ENCODE measurements at regions not wholly inside any gene's neighbourhood (a gene's known extent, or its start where the extent isn't known, plus 50 kb on each side); places are given as distances from the start of the nearest gene placed in this dataset.

- Mint-ChIP-seq H3K4me1 (peaks cover 12% of the 10 kb centered on the region), H3K27me3 (ENCODE audit: low read depth) (no peaks in the 10 kb centered on the region), H3K36me3 (no peaks in the 10 kb centered on the region), H3K27ac (no peak overlapping the region), H3K9me3 (no peaks in the 10 kb centered on the region), H3K4me3 (no peak overlapping the region)
- POLR2A ChIA-PET, result no interaction called here
- CTCF ChIA-PET, result interaction anchor here (2.6 kb wide), 1 partner anchor 26 kb away, joined by 14 read pairs; no protein-coding TSS in a partner anchor
- TF ChIP-seq ZNF423 (CRISPR knock-in tag; IDR thresholded peaks at IDR 0.05) (no peak), NFE2L1 (CRISPR knock-in tag; IDR thresholded peaks at IDR 0.05) (no peak), SP1 (CRISPR knock-in tag; conservative IDR thresholded peaks at IDR 0.05) (no peak), SMAD3 (CRISPR knock-in tag; IDR thresholded peaks at IDR 0.05; ENCODE audit: borderline replicate concordance) (no peak), IRF1 (CRISPR knock-in tag; IDR thresholded peaks at IDR 0.05) (no peak), USF2 (CRISPR knock-in tag; IDR thresholded peaks at IDR 0.05) (no peak), FOXK1 (CRISPR knock-in tag; IDR thresholded peaks at IDR 0.05) (no peak), MXD4 (CRISPR knock-in tag; IDR thresholded peaks at IDR 0.05; ENCODE audit: borderline replicate concordance) (no peak), ZNF317 (CRISPR knock-in tag; IDR thresholded peaks at IDR 0.05; ENCODE audit: borderline replicate concordance, low read depth) (no peak), ZNF512 (CRISPR knock-in tag; IDR thresholded peaks at IDR 0.05; ENCODE audit: borderline replicate concordance) (no peak), GRHL2 (CRISPR knock-in tag; IDR thresholded peaks at IDR 0.05; ENCODE audit: insufficient replicate concordance, severe bottlenecking) (no peak), ELF4 (CRISPR knock-in tag; IDR thresholded peaks at IDR 0.05; ENCODE audit: low read depth) (no peak), FOXP1 (CRISPR knock-in tag; IDR thresholded peaks at IDR 0.05; ENCODE audit: borderline replicate concordance) (no peak), RORB (CRISPR knock-in tag; IDR thresholded peaks at IDR 0.05) (no peak), ZNF138 (CRISPR knock-in tag; conservative IDR thresholded peaks at IDR 0.05) (no peak), ZNF232 (CRISPR knock-in tag; IDR thresholded peaks at IDR 0.05) (no peak), JAZF1 (CRISPR knock-in tag; IDR thresholded peaks at IDR 0.05) (no peak), ZNF416 (CRISPR knock-in tag; IDR thresholded peaks at IDR 0.05) (no peak)
- TF ChIP-seq, protein P1, sequence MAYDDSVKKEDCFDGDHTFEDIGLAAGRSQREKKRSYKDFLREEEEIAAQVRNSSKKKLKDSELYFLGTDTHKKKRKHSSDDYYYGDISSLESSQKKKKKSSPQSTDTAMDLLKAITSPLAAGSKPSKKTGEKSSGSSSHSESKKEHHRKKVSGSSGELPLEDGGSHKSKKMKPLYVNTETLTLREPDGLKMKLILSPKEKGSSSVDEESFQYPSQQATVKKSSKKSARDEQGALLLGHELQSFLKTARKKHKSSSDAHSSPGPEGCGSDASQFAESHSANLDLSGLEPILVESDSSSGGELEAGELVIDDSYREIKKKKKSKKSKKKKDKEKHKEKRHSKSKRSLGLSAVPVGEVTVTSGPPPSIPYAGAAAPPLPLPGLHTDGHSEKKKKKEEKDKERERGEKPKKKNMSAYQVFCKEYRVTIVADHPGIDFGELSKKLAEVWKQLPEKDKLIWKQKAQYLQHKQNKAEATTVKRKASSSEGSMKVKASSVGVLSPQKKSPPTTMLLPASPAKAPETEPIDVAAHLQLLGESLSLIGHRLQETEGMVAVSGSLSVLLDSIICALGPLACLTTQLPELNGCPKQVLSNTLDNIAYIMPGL (CRISPR knock-in tag; IDR thresholded peaks at IDR 0.05), result no peak
- TF ChIP-seq, protein P2, sequence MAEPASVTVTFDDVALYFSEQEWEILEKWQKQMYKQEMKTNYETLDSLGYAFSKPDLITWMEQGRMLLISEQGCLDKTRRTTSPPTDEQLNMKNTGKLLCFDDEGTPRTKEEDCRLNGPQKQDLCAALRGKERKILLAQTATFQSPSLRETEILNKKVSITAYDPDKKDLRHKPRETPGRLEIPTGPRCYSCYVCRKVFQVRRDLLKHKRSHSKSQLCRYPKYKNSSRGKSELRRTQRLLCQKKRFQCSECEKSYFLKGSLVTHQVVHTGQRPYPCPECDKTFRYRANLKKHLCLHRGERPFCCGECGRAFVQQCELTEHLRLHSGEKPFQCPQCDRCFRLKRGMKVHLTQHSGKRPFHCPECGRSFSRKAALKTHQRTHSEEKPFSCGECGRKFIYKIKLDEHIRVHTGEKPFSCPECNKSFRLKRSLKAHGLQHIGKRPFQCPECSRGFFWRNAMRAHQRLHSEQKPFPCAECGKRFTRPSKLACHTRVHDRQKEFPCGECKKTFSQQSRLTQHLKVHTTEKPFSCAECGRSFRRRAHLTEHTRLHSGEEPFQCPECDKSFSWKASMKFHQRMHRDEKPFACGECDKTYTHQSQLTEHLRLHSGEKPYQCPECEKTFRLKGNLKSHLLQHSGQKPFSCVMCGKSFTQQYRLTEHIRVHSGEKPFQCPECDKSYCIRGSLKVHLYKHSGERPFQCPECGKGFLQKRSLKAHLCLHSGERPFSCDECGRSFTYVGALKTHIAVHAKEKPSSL (CRISPR knock-in tag; conservative IDR thresholded peaks at IDR 0.05), result no peak
- ATAC-seq (no peak), DNase-seq (ENCODE audit: low spot score) (no peak)
Observed at GRCh38 chr2:175277772-175278171, 96.3 kb upstream of the ATP5MC3 start.

GRCh38 chr2:175275539-175275938 lies 94.0 kb upstream of the ATP5MC3 start:
- DNase-seq (ENCODE audit: low spot score), result no peak
- TF ChIP-seq, protein P3, sequence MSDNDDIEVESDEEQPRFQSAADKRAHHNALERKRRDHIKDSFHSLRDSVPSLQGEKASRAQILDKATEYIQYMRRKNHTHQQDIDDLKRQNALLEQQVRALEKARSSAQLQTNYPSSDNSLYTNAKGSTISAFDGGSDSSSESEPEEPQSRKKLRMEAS (CRISPR knock-in tag; IDR thresholded peaks at IDR 0.05), result no peak
- TF ChIP-seq, protein P4, sequence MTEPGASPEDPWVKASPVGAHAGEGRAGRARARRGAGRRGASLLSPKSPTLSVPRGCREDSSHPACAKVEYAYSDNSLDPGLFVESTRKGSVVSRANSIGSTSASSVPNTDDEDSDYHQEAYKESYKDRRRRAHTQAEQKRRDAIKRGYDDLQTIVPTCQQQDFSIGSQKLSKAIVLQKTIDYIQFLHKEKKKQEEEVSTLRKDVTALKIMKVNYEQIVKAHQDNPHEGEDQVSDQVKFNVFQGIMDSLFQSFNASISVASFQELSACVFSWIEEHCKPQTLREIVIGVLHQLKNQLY (CRISPR knock-in tag; IDR thresholded peaks at IDR 0.05), result no peak
- no peak for TF ChIP-seq SMAD3 (CRISPR knock-in tag; IDR thresholded peaks at IDR 0.05; ENCODE audit: borderline replicate concordance)
- no peak for TF ChIP-seq OVOL2 (CRISPR knock-in tag; IDR thresholded peaks at IDR 0.05; ENCODE audit: borderline replicate concordance)
- TF ChIP-seq IRF1 (CRISPR knock-in tag; IDR thresholded peaks at IDR 0.05), result no peak
- TF ChIP-seq, protein P1 (CRISPR knock-in tag; IDR thresholded peaks at IDR 0.05), result no peak
- no peak for TF ChIP-seq USF2 (CRISPR knock-in tag; IDR thresholded peaks at IDR 0.05)
- TF ChIP-seq ZNF232 (CRISPR knock-in tag; IDR thresholded peaks at IDR 0.05), result no peak

More at GRCh38 chr2:175275539-175275938, 94.0 kb upstream of the ATP5MC3 start:
- Mint-ChIP-seq H3K4me3 (no peak overlapping the region), H3K27ac (no peak overlapping the region), H3K9me3 (no peaks in the 10 kb centered on the region), H3K4me1 (peaks cover 22% of the 10 kb centered on the region), H3K27me3 (ENCODE audit: low read depth) (no peaks in the 10 kb centered on the region), H3K36me3 (no peaks in the 10 kb centered on the region)
- ATAC-seq, result no peak
- CTCF ChIA-PET, result interaction anchor here (1.1 to 2.6 kb wide), 2 partner anchors 24 to 578 kb away, joined by 3 to 14 read pairs (median 7); no protein-coding TSS in a partner anchor
- POLR2A ChIA-PET, result no interaction called here
